Chondrocyte (in vitro differentiated cells): ENCODE measurements at regions not wholly inside any gene's neighbourhood (a gene's known extent, or its start where the extent isn't known, plus 50 kb on each side); places are given as distances from the start of the nearest gene placed in this dataset.
"Not testable (repeated sequence)": the region's sequence is repeated elsewhere in the genome, so short reads cannot be mapped to it uniquely, and the experiment has no call there.

Experiments used
- DNase-seq: peaks from one replicate; pipeline ENCODE4 v3.0.0; 2021; ENCODE audit warnings: mixed read lengths, low spot score
- H3K27ac Mint-ChIP-seq: one replicate; pipeline ENCODE4 v1.8.0; 2021; ENCODE audit warnings: mild to moderate bottlenecking, moderate library complexity, mixed read lengths; ENCODE audit not compliant: unreplicated experiment
- H3K27me3 Mint-ChIP-seq: 2 replicates; pipeline ENCODE4 v1.8.0; 2021; ENCODE audit warnings: low read depth, mixed read lengths
- H3K36me3 Mint-ChIP-seq: 2 replicates; pipeline ENCODE4 v1.8.0; 2021; ENCODE audit warnings: low read depth, mixed read lengths
- H3K4me1 Mint-ChIP-seq: 2 replicates; pipeline ENCODE4 v1.8.0; 2021; ENCODE audit warnings: low read depth, mild to moderate bottlenecking, mixed read lengths
- H3K4me3 Mint-ChIP-seq: one replicate; pipeline ENCODE4 v1.8.0; 2021; ENCODE audit warnings: mild to moderate bottlenecking, moderate library complexity, mixed read lengths; ENCODE audit not compliant: unreplicated experiment
- H3K9me3 Mint-ChIP-seq: 2 replicates; pipeline ENCODE4 v1.8.0; 2021; ENCODE audit warnings: low read depth, mixed read lengths
- TF ChIP-seq, protein P1 (sequence below): fragments of 200-600 bp; sonication (generic); IDR thresholded peaks from 2 replicates; pipeline ENCODE4 v1.5.0; 2021; ENCODE audit warnings: antibody characterized with exemption, mild to moderate bottlenecking, moderate library complexity

DNA sequence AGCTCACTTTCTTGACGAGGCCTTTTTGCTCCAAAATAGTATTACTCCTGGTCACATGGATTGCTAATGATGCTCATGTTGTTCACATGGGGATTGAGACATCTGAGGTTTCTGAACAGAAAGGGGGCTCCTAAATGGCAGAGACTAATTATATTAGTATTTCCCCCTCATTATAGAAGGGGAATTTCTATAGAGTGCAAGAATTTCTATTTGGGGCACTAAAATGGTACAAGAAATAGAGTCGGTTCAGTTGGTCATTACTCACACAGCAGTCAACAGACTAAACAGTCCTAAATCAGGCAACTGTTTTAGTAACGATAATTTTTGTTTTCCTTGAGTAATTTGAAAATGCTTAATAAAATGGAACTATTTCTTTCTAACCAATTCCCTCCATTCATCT lies 108.9 kb downstream of the DACT1 start:
- Mint-ChIP-seq H3K27ac (no peak overlapping the region), H3K27me3 (no peaks in the 10 kb centered on the region), H3K36me3 (no peaks in the 10 kb centered on the region), H3K4me1 (peaks cover 46% of the 10 kb centered on the region), H3K9me3 (no peaks in the 10 kb centered on the region), H3K4me3 (no peak overlapping the region)
- TF ChIP-seq, protein P1, sequence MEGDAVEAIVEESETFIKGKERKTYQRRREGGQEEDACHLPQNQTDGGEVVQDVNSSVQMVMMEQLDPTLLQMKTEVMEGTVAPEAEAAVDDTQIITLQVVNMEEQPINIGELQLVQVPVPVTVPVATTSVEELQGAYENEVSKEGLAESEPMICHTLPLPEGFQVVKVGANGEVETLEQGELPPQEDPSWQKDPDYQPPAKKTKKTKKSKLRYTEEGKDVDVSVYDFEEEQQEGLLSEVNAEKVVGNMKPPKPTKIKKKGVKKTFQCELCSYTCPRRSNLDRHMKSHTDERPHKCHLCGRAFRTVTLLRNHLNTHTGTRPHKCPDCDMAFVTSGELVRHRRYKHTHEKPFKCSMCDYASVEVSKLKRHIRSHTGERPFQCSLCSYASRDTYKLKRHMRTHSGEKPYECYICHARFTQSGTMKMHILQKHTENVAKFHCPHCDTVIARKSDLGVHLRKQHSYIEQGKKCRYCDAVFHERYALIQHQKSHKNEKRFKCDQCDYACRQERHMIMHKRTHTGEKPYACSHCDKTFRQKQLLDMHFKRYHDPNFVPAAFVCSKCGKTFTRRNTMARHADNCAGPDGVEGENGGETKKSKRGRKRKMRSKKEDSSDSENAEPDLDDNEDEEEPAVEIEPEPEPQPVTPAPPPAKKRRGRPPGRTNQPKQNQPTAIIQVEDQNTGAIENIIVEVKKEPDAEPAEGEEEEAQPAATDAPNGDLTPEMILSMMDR = no peak
- no peak for DNase-seq

DNA sequence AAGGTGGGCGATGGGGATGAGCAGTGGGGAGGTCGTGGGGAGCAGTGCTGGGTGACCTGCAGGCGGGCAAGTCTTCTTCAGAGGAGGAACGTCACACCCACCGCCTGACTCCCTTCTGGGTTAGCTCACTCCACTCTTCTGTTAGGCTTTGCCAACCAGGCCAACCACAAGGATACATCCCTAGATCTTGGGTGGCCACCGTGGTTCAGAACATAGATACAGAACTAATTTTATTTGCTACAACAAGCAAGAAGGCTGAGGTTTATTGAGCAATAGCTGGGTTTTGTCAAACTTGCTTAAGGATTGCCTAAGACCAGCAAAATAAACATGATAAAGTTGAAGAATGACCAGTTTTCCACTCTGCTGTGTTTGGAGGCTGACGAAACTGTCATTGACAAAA lies 109.4 kb downstream of the DACT1 start:
- H3K4me3 Mint-ChIP-seq = no peak overlapping the region
- no peaks in the 10 kb centered on the region for H3K27me3 Mint-ChIP-seq
- H3K36me3 Mint-ChIP-seq = no peaks in the 10 kb centered on the region

DNA sequence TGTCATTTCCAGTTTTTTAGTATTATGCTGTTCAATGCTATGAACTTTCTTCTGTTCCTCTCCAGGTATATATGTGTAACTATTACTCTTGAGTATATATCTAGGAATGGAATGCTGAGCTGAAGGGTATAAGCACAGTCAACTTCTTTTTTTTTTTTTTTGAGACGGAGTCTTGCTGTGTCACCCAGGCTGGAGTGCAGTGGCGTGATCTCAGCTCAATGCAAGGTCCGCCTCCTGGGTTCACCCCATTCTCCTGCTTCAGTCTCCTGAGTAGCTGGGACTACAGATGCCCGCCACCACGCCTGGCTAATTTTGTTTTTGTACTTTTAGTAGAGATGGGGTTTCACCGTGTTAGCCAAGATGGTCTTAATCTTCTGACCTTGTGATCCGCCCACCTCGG lies 110.5 kb downstream of the DACT1 start:
- not testable (repeated sequence) for H3K9me3 Mint-ChIP-seq, H3K27me3 Mint-ChIP-seq, H3K36me3 Mint-ChIP-seq, DNase-seq, H3K27ac Mint-ChIP-seq, H3K4me3 Mint-ChIP-seq
- H3K4me1 Mint-ChIP-seq = peaks cover 53% of the 10 kb centered on the region

More for the DNA sequence above, 109.4 kb downstream of the DACT1 start:
- peaks cover 46% of the 10 kb centered on the region for H3K4me1 Mint-ChIP-seq
- TF ChIP-seq, protein P1 = no peak
- DNase-seq = no peak
- H3K9me3 Mint-ChIP-seq = no peaks in the 10 kb centered on the region
- H3K27ac Mint-ChIP-seq = no peak overlapping the region

DNA sequence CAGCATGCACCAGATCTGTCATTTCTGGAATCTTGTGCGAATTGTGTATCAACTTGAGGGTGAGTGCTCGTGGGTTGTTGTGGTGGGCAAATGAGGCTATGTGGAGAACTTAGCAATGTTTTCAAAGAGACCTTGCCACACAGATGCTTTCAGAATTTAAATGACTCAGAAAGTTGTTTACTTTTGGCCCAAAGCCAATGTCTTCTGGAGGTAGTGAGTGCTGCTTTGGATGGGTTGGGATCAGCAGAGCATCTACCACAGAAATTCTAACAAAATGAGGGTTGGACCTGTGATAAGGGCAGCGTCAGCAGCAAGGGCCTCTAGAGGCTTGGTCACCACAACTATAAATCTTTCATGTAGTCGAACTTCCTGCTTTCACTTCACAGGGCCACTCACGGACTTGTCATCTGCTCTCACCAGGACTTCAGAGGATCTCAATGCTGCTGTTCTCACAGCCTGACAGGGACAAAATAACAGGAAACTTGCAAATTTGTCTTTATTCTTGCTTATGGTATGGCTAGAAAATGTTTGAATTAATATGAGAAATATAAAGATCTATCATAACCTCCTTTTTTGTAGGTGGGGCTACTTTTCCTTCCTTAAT lies 111.4 kb downstream of the DACT1 start:
- Mint-ChIP-seq H3K4me3 (no peak overlapping the region), H3K27me3 (no peaks in the 10 kb centered on the region), H3K9me3 (no peaks in the 10 kb centered on the region), H3K27ac (peak overlapping the region; percentile 67), H3K36me3 (no peaks in the 10 kb centered on the region), H3K4me1 (peaks cover 53% of the 10 kb centered on the region)
- no peak for DNase-seq
- TF ChIP-seq, protein P1 = no peak

DNA sequence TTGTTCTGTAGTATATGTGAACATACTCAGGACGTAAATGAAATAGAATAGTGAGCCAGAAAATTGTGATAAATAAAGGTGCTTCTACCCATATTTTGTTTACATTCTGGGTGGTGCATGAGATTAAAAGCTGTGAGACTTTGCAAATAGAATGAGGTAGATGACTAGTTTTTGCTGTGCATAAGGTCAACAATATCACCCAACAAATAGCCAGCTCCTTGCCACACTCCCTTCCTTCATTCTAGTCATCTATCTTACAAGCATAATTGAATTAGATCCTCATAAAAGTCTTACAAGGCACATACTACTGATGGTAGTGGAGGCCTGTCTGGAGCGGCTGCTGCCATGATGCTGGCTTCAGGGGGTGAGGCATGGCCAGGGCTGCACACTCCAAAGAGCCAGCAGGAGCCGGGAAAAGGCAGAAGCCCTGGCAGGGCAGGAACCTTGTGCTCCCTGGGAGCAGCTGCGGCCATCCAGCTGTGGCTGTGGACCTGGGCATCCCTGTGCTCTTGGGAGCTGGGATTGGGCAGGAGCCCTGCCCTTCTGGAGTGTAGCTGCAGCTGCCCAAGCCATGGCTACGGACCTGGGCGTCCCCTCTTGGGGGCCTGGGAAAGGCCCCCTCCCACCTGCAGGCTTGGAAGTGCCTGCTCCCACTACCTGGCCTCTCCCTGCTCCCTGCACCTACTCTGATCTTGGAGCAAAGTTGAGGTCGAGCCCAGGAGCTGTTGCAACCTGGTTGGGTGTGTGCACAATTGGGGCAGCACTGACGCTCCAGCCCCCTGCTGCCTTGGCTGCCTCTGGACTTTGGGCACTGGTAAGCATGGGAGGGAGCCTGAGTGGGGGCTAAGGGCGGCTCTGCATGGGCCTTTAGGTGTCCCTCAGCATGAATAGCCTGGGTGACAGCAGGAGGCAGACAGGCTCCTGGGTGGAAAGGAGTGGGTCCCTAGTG lies 112.8 kb downstream of the DACT1 start:
- no peaks in the 10 kb centered on the region for H3K9me3 Mint-ChIP-seq
- TF ChIP-seq, protein P1 = no peak
- no peak for DNase-seq
- peaks cover 43% of the 10 kb centered on the region for H3K4me1 Mint-ChIP-seq
- no peaks in the 10 kb centered on the region for H3K36me3 Mint-ChIP-seq
- H3K27ac Mint-ChIP-seq = no peak overlapping the region
- H3K4me3 Mint-ChIP-seq = no peak overlapping the region
- H3K27me3 Mint-ChIP-seq = no peaks in the 10 kb centered on the region
